Activated effector memory CD4-positive, alpha-beta T cell treated with Interleukin-2 at 50 U/mL for 16 hours (primary cell): ENCODE measurements at regions not wholly inside any gene's neighbourhood (a gene's known extent, or its start where the extent isn't known, plus 50 kb on each side); places are given as distances from the start of the nearest gene placed in this dataset.
"Not testable (repeated sequence)": the region's sequence is repeated elsewhere in the genome, so short reads cannot be mapped to it uniquely, and the experiment has no call there.

Experiments
- DNase-seq: peaks from one replicate; pipeline ENCODE4 v3.0.0-alpha.2; 2020

GRCh38 chr19:28582796-28583195, 630.2 kb downstream of the UQCRFS1 start:
- DNase-seq: no peak

GRCh38 chr19:28582344-28582743, 630.6 kb downstream of the UQCRFS1 start:
- no peak for DNase-seq

- no peak for DNase-seq
Observed at GRCh38 chr19:28581468-28581770, 631.5 kb downstream of the UQCRFS1 start.

- no peak for DNase-seq
Observed at GRCh38 chr19:28578786-28579505, 634.0 kb downstream of the UQCRFS1 start.

GRCh38 chr19:28578208-28578607, 634.7 kb downstream of the UQCRFS1 start:
- DNase-seq: no peak

- no peak for DNase-seq
Observed at GRCh38 chr19:28577666-28578065, 635.3 kb downstream of the UQCRFS1 start.

- no peak for DNase-seq
Observed at GRCh38 chr19:28577233-28577632, 635.7 kb downstream of the UQCRFS1 start.

- DNase-seq: no peak
Observed at GRCh38 chr19:28575816-28576215, 637.1 kb downstream of the UQCRFS1 start.

- DNase-seq: not testable (repeated sequence)
Observed at GRCh38 chr19:28575312-28575711, 637.6 kb downstream of the UQCRFS1 start.

- DNase-seq: no peak
Observed at GRCh38 chr19:28574212-28574611, 638.7 kb downstream of the UQCRFS1 start.

- no peak for DNase-seq
Observed at GRCh38 chr19:28569132-28570131, 643.5 kb downstream of the UQCRFS1 start.

GRCh38 chr19:28567834-28568233, 645.1 kb downstream of the UQCRFS1 start:
- DNase-seq: no peak

GRCh38 chr19:28563964-28564921, 648.7 kb downstream of the UQCRFS1 start:
- no peak for DNase-seq

GRCh38 chr19:28560786-28561185, 652.2 kb downstream of the UQCRFS1 start:
- DNase-seq: no peak

GRCh38 chr19:28558783-28559182, 654.2 kb downstream of the UQCRFS1 start:
- no peak for DNase-seq

- DNase-seq: no peak
Observed at GRCh38 chr19:28556371-28556770, 656.6 kb downstream of the UQCRFS1 start.

- no peak for DNase-seq
Observed at GRCh38 chr19:28555317-28555716, 657.6 kb downstream of the UQCRFS1 start.

GRCh38 chr19:28554321-28555091, 658.4 kb downstream of the UQCRFS1 start:
- DNase-seq: no peak

- no peak for DNase-seq
Observed at GRCh38 chr19:28553764-28554163, 659.2 kb downstream of the UQCRFS1 start.

GRCh38 chr19:28553005-28553404, 659.9 kb downstream of the UQCRFS1 start:
- DNase-seq: no peak

GRCh38 chr19:28549680-28550277, 663.2 kb downstream of the UQCRFS1 start:
- DNase-seq: no peak
